GM12892 (cell line): ENCODE measurements at regions not wholly inside any gene's neighbourhood (a gene's known extent, or its start where the extent isn't known, plus 50 kb on each side); places are given as distances from the start of the nearest gene placed in this dataset.
"Not testable (repeated sequence)": the region's sequence is repeated elsewhere in the genome, so short reads cannot be mapped to it uniquely, and the experiment has no call there.

Experiments used
- POLR2A ChIP-seq: IDR thresholded peaks from 2 replicates; pipeline ENCODE4 v1.6.1; 2011; ENCODE audit warnings: low read depth, low read length, control low read depth
- POLR2AphosphoS5 ChIP-seq: IDR thresholded peaks from 2 replicates; pipeline ENCODE4 v1.6.1; 2011; ENCODE audit warnings: low read depth, low read length, control low read depth
- TAF1 ChIP-seq: IDR thresholded peaks from 2 replicates; pipeline ENCODE4 v1.6.1; 2011; ENCODE audit warnings: low read depth, mild to moderate bottlenecking, control low read depth, low read length, borderline replicate concordance

- not testable (repeated sequence) for TF ChIP-seq TAF1, POLR2AphosphoS5, POLR2A
Observed at GRCh38 chr1:120311930-120312329, 102.9 kb upstream of the NBPF8 start.
